ENCODE measurements at regions not wholly inside any gene's neighbourhood (a gene's known extent, or its start where the extent isn't known, plus 50 kb on each side); places are given as distances from the start of the nearest gene placed in this dataset.
A peak's percentile ranks its signal among the peaks of the same experiment; 100 is the strongest.

- Histone ChIP-seq H3K27me3 (peaks cover 0 to 64% of the 10 kb centered on the region in 2 donors), H3K4me1 (peaks cover 0 to 12% (median 5%) of the 10 kb centered on the region in 4 donors), H3K9me3 (peaks cover 0 to 4% (median 0%) of the 10 kb centered on the region in 3 donors), H3K4me3 (no peak overlapping the region), H3K36me3 (no peaks in the 10 kb centered on the region), H3K27ac (no peak overlapping the region)
- TF ChIP-seq CTCF (IDR thresholded peaks at IDR 0.05): no peak
- peak in 1 of 2 donors; percentile 53 for DNase-seq
- intact Hi-C loops (cut with DNase I; ENCODE audit: low total_unique reads): no loop called here
Measured at GRCh38 chr4:1472148-1472797, 66.0 kb upstream of the NKX1-1 start.

- no peak for TF ChIP-seq CTCF (IDR thresholded peaks at IDR 0.05)
- Histone ChIP-seq H3K27ac (no peak overlapping the region), H3K27me3 (peaks cover 0 to 67% of the 10 kb centered on the region in 2 donors), H3K9me3 (peaks cover 0 to 4% (median 0%) of the 10 kb centered on the region in 3 donors), H3K4me3 (no peak overlapping the region), H3K4me1 (peaks cover 0 to 12% (median 5%) of the 10 kb centered on the region in 4 donors), H3K36me3 (no peaks in the 10 kb centered on the region)
- intact Hi-C loops (cut with DNase I; ENCODE audit: low total_unique reads): no loop called here
- DNase-seq: peak in 1 of 2 donors; percentile 43
Measured at GRCh38 chr4:1471443-1472147, 65.4 kb upstream of the NKX1-1 start.

GRCh38 chr4:1470816-1471442 lies 64.7 kb upstream of the NKX1-1 start:
- intact Hi-C loops (cut with DNase I; ENCODE audit: low total_unique reads): no loop called here
- Histone ChIP-seq H3K4me3 (no peak overlapping the region), H3K27me3 (peaks cover 0 to 74% of the 10 kb centered on the region in 2 donors), H3K9me3 (peaks cover 0 to 4% (median 0%) of the 10 kb centered on the region in 3 donors), H3K36me3 (no peaks in the 10 kb centered on the region), H3K27ac (no peak overlapping the region), H3K4me1 (peaks cover 0 to 12% (median 5%) of the 10 kb centered on the region in 4 donors)
- TF ChIP-seq CTCF (IDR thresholded peaks at IDR 0.05): no peak
- DNase-seq: peak in 1 of 2 donors; percentile 55

- Histone ChIP-seq H3K9me3 (peaks cover 0 to 4% (median 0%) of the 10 kb centered on the region in 3 donors), H3K27me3 (peaks cover 0 to 80% of the 10 kb centered on the region in 2 donors), H3K4me1 (peaks cover 0 to 12% (median 5%) of the 10 kb centered on the region in 4 donors), H3K27ac (no peak overlapping the region), H3K4me3 (no peak overlapping the region), H3K36me3 (no peaks in the 10 kb centered on the region)
- intact Hi-C loops (cut with DNase I; ENCODE audit: low total_unique reads): no loop called here
- no peak for TF ChIP-seq CTCF (IDR thresholded peaks at IDR 0.05)
- DNase-seq: no peak
Measured at GRCh38 chr4:1470393-1470670, 64.1 kb upstream of the NKX1-1 start.

GRCh38 chr4:1469607-1470392 lies 63.6 kb upstream of the NKX1-1 start:
- peak in 1 of 2 donors; percentile 54 for DNase-seq
- Histone ChIP-seq H3K27ac (no peak overlapping the region), H3K4me3 (no peak overlapping the region), H3K4me1 (peaks cover 0 to 12% (median 5%) of the 10 kb centered on the region in 4 donors), H3K36me3 (no peaks in the 10 kb centered on the region), H3K9me3 (peaks cover 0 to 4% (median 0%) of the 10 kb centered on the region in 3 donors), H3K27me3 (peaks cover 0 to 82% of the 10 kb centered on the region in 2 donors)
- no peak for TF ChIP-seq CTCF (IDR thresholded peaks at IDR 0.05)
- intact Hi-C loops (cut with DNase I; ENCODE audit: low total_unique reads): no loop called here
